NCI-H1105 treated with DMSO at 0.1 percent for 48 hours (cell line): ENCODE measurements at regions not wholly inside any gene's neighbourhood (a gene's known extent, or its start where the extent isn't known, plus 50 kb on each side); places are given as distances from the start of the nearest gene placed in this dataset.

Experiments
- DNase-seq: peaks from one replicate; lab custom pipeline; 2025; lab: John Stamatoyannopoulos, UW

DNA sequence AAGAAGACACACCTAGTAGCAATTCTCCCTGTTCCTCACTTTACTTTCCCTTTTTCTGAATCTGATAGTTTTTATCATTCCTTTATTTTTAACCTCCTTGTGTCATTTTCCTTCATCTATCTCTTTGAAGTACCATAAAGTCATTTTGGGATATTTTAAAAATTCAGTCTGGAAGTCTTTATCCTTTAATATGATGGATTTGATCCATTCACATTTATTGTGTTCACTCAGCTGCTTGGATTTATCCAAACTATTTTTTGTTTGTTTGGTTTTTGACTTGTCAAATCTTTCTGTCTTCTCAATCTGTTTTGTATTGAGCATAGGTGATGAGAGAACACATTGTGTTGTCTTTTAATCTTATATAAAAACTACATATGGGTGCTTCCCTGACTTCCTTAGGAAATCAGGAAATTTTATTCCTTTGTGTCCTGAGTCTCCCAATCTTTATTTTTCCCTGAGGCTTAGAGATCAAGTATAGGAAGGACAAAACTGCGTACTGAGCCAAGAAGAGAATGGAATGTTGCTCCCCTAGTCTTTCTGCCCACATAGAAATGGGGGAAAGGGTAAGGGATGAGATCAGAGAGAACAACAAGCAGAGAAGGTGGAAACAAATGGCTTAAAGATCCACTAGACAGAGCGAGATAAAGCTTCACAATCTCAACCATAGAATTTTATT is 132.7 kb upstream of the HABP2 start:
- no peak for DNase-seq

GRCh38 chr10:113420733-113421675 is 131.8 kb upstream of the HABP2 start:
- DNase-seq, result no peak

GRCh38 chr10:113422371-113422770 is 130.5 kb upstream of the HABP2 start:
- DNase-seq, result no peak

DNA sequence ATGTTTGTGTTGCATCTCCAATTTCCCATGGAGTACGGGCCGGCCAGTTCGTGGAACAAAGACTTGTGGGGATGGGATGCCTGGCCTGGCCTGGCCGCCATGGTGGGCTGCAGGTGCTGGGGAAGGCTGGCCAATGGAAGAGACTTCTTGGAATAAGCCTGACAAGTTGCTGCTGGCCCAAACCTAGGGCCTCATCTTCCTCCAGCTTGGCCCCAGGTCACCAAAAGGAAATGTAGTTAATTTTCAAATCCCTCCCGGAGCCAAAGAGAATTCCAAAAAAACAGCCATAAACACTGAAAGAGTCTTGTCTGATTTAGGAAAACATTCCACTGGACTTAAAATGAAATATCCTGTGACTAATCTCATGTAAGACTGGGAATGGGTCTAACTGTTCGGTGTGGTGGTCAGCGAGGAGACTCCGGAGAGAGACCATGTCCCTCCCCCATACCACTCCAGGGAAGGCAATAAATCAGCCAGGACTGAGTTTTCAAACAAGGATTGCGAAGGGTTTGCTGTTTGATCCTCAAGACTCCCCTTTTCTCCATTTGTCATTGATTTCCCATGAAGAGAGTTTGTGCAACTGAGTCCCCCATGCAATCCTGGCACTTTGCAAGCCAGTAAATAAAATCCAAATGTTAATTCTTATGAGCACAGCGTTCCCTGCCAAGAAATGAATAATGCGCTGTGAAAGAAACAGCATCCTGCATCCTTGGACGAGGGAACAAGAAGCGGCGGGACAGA is 128.7 kb upstream of the HABP2 start:
- DNase-seq, result no peak

GRCh38 chr10:113425008-113425407 is 127.8 kb upstream of the HABP2 start:
- DNase-seq, result no peak

DNA sequence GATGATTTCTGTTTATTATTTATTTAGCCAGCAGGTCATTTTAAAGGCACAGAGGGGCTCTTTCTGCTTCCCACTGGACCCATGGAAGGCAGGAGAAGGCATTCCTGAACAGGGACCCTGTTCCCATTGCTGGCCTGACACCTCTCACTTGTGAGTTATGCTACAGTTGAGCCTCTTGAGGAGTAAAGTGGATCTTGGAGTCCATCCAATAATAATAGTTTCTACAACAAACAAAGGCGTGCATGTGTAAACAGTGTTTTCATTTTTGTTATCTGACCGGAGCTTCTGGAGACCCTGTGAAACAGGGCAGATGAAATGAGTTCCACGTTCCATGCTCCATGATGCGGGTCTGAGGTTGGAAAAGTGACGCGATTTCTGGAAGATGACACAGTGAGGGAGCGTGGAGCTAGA is 127.3 kb upstream of the HABP2 start:
- peak; percentile 81 for DNase-seq

DNA sequence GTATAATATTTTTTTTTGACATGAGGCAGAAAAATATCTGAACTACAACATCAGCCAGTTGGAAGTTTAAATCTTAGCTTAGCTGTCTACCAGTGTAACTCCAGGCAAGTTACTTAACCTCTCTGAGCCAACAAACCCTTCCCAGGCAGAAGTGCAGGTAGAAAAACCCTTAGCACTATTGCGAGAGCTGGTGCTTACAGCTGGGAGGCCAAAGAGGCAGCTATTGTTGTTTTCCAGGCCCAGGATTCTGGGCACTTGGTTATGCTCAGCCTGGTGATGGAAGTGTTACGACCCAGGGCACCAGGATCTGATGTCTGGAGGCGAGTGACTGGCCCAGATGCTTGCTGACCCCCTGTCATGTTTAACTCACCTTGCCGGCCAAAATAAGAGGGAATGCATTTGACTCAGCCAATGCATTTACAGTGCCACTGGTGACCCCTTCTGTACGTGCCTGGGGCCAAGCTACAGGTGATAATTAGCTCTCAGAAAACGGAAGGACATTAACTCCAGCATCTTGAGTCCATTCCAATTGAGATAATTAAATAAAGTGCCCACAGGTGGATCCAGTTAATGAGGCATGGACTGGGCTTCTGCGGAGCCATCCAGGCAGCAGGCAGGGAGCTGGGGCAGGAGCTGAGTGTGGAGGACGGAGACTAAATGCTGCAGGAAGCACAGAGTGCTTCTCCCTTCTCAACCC is 126.5 kb upstream of the HABP2 start:
- DNase-seq, result peak; percentile 75

- DNase-seq, result no peak
Measured at GRCh38 chr10:113427236-113427735, 125.6 kb upstream of the HABP2 start.

DNA sequence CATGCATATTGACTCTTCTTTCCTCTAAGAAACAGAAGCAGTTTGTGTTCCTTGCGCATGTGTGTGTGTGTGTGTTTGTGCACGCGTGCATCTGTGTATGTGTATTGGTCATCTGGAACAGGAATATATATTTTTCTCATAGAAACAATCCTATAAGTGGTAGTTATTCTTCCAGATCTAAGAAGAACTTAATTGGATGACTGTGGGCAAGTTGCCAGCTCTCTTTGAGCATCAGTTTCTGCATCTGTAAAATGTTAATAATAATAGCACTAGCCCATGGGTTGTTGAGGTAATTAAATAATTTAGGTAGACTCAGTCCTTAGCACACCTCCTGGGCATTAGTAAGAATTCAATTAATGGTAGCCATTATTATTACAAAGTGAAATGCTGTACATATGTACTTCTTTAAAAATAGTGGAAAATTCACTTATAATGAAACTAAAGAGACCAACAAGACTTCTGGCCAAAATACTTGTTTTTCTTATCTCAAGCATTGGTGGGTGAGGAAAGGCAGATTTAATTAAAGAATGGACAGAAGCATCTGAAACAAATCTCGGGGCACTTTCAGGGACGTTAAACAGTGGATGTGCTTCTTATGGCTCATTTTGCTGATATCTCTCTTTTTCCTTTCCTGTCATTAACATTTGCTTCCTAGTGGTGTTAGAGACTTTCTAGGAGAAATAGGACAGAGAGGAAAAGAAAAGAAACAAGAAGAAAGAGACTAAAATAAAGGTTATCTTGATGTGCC is 124.9 kb upstream of the HABP2 start:
- peak; percentile 27 for DNase-seq

GRCh38 chr10:113430634-113431397 is 122.0 kb upstream of the HABP2 start:
- no peak for DNase-seq

GRCh38 chr10:113431398-113432160 is 121.3 kb upstream of the HABP2 start:
- peak; percentile 37 for DNase-seq

GRCh38 chr10:113433711-113434110 is 119.1 kb upstream of the HABP2 start:
- no peak for DNase-seq

DNA sequence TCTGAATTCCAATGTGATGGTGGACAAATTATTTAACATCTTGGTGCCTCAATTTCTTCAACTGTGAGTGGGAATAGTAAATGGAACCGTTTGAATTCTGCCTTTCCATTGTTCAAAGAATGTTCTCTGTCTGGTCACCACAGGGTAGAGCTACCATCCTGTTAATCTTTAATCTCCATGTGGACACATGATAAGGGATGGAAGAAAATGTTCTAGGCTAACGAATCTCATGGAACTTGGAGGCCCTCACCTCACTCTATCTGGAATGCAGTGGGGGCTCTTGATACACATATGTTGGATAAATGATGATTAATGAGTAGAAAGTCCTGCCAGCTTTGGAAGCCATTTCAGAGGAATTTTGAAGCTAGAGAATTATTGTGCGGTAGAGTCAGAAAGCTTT is 118.5 kb upstream of the HABP2 start:
- no peak for DNase-seq

DNA sequence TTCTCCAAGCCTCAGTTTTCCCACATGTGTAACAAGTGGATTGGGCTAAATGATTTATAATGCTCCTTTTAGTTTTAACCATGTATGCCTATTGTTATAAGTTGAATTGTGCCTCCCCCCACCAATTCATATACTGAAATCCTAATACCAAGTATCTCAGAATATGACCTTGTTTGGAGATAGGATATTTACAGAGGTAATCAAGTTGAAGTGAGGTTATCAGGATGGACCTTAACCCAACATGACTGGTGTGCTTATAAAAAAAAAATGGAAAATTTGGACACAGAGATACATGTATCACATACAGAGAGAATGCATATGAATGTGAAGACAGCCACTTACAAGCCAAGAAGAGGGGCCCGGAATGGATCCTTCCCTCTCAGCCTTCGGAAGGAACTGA is 117.9 kb upstream of the HABP2 start:
- no peak for DNase-seq

DNA sequence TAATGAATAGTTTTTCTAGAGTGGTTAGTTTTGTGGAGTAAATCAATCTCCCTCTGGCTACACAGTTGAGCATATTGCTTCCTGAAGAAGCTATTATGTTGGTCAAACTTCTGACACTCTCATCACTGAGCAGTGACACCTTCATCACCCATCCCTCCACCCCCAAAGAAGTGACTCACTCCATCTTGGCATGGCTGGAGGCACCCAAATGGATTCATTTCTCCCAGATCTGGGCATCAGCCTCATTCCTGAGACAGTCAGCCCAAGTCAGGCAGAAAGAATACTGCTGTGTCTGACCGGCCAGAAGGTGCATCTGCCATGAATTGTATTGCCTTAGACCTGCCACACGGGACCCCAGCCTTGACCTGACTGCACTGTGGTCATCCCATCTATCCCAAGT is 117.0 kb upstream of the HABP2 start:
- DNase-seq, result no peak

GRCh38 chr10:113436851-113437250 is 116.0 kb upstream of the HABP2 start:
- DNase-seq, result no peak

DNA sequence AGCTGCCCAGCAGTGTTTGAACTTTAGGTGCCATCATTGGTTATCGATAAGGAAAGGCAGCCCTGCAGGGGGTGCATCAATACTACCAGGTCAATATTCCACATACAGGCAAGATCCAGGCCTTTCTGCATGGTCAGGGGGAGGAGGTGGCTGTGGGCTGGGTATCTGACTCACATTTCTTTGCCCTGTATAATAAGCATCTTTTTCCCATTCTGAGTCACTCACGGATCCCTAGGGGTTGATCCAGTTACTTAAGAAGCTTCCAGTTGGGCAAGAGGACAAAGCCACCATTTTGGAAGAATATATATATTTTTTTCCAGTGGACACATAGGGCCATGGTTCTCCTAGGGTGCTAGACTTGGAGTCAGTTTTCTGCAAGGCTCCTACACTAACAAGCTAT is 114.2 kb upstream of the HABP2 start:
- DNase-seq, result no peak

DNA sequence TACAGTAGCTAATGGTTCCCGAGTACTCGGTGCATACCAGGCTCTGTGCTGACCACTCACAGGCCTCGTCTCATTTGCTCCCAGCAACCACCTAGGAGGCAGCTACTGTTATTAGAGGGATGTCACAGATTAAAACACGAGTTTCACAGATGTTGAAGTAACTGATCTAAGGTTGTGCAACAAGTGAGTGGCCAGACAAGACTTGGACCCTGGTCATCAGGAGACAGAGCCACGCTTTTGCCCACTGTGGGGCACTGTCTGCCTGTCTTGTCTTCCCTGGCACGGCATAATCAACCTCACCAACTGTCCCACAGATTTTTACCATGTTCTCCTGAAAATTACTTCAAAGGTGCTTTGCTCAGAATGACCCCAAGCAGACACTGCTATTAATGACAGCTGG is 111.6 kb upstream of the HABP2 start:
- DNase-seq, result no peak

DNA sequence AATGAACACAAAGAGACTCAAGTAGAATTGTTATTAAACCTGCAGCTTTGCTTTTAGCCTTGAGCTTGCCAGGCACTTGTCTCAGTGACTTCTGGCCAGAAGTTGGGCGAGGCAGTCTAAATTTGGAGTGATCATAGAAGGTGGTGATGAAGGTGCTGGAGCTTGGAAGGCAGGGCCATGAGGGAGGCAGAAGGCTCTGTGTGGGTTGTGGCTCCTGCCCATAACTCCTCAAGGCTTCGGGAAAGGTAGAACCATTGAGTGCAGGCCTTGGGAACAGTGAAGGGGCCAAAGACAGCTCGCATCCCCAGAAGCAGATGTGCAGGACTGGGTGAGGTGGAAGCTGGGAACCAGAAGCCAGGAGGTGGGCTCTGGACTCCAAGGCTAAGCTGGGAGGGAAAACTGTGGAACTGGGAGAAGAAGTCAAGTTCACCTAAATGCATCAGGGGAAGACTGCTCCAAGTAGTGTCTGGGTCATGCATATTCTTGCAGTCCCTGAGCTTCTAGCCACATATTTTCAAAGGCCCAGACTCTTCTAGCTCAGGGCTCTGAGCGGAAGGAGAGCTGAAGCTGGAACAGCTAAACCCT is 111.1 kb upstream of the HABP2 start:
- no peak for DNase-seq
